Astrocyte (in vitro differentiated cells and primary cell): ENCODE measurements at regions not wholly inside any gene's neighbourhood (a gene's known extent, or its start where the extent isn't known, plus 50 kb on each side); places are given as distances from the start of the nearest gene placed in this dataset.

Experiments
- DNase-seq: peaks from one replicate; pipeline ENCODE4 v3.0.0-alpha.2; 2010; ENCODE audit warnings: low read depth
- FAIRE-seq: peaks from 2 replicates; lab custom pipeline; 2011; peaks lifted over from hg19 to GRCh38; lab: Jason Lieb, UNC
- H2AFZ ChIP-seq: 2 replicates; pipeline ENCODE4 v1.6.0; 2012; ENCODE audit warnings: low read depth, low read length, inconsistent platforms
- H3K27ac ChIP-seq: 2 replicates; pipeline ENCODE4 v1.5.1; 2011; ENCODE audit warnings: low read depth, low read length, inconsistent platforms
- H3K27me3 ChIP-seq: 2 replicates; pipeline ENCODE4 v1.6.0; 2011; ENCODE audit warnings: low read length, inconsistent platforms; ENCODE audit not compliant: insufficient read depth
- H3K36me3 ChIP-seq: 2 replicates; pipeline ENCODE4 v1.5.1; 2011; ENCODE audit warnings: low read length, inconsistent platforms; ENCODE audit not compliant: insufficient read depth
- H3K4me1 ChIP-seq: 2 replicates; pipeline ENCODE4 v1.5.1; 2011; ENCODE audit warnings: low read length, inconsistent platforms; ENCODE audit not compliant: insufficient read depth
- H3K4me2 ChIP-seq: 2 replicates; pipeline ENCODE4 v1.6.0; 2012; ENCODE audit warnings: low read length, inconsistent platforms
- H3K4me3 ChIP-seq: 2 replicates; pipeline ENCODE4 v1.5.1; 2011; ENCODE audit warnings: low read depth, mild to moderate bottlenecking, low read length, inconsistent platforms; ENCODE audit not compliant: insufficient read depth
- H3K79me2 ChIP-seq: 2 replicates; pipeline ENCODE4 v1.6.0; 2012; ENCODE audit warnings: mild to moderate bottlenecking, low read length, inconsistent platforms; ENCODE audit not compliant: insufficient read depth
- H3K9ac ChIP-seq: 2 replicates; pipeline ENCODE4 v1.6.0; 2012; ENCODE audit warnings: mild to moderate bottlenecking, low read length, inconsistent platforms
- H3K9me3 ChIP-seq: 2 replicates; pipeline ENCODE4 v1.5.1; 2012; ENCODE audit warnings: low read depth, mild to moderate bottlenecking, low read length, inconsistent platforms; ENCODE audit not compliant: insufficient read depth
- H4K20me1 ChIP-seq: 2 replicates; pipeline ENCODE4 v1.6.0; 2012; ENCODE audit warnings: low read length, inconsistent platforms; ENCODE audit not compliant: insufficient read depth
- H3K27ac Mint-ChIP-seq: one replicate; pipeline ENCODE4 v1.8.0; 2021; ENCODE audit warnings: mild to moderate bottlenecking, mixed read lengths; ENCODE audit not compliant: unreplicated experiment
- H3K27me3 Mint-ChIP-seq: one replicate; pipeline ENCODE4 v1.8.0; 2021; ENCODE audit warnings: low read depth, mixed read lengths; ENCODE audit not compliant: unreplicated experiment
- H3K36me3 Mint-ChIP-seq: one replicate; pipeline ENCODE4 v1.8.0; 2021; ENCODE audit warnings: low read depth, mixed read lengths; ENCODE audit not compliant: unreplicated experiment
- H3K4me1 Mint-ChIP-seq: one replicate; pipeline ENCODE4 v1.8.0; 2021; ENCODE audit warnings: low read depth, mixed read lengths; ENCODE audit not compliant: unreplicated experiment
- H3K4me3 Mint-ChIP-seq: one replicate; pipeline ENCODE4 v1.8.0; 2021; ENCODE audit warnings: mild to moderate bottlenecking, moderate library complexity, mixed read lengths; ENCODE audit not compliant: unreplicated experiment
- H3K9me3 Mint-ChIP-seq: one replicate; pipeline ENCODE4 v1.8.0; 2021; ENCODE audit warnings: mild to moderate bottlenecking, mixed read lengths; ENCODE audit not compliant: unreplicated experiment
- CTCF ChIP-seq: IDR thresholded peaks from 2 replicates; pipeline ENCODE4 v1.5.1; 2011; ENCODE audit warnings: low read depth, mild to moderate bottlenecking, inconsistent platforms, low read length, moderate library complexity; ENCODE audit not compliant: insufficient read depth
- EZH2 ChIP-seq: IDR thresholded peaks from 2 replicates; pipeline ENCODE4 v1.6.1; 2012; ENCODE audit warnings: mild to moderate bottlenecking, low read length, inconsistent platforms; ENCODE audit not compliant: insufficient read depth

GRCh38 chr14:84436528-84436927 lies 1093.4 kb upstream of the FLRT2 start:
- Histone ChIP-seq H4K20me1 (no peaks in the 10 kb centered on the region), H3K79me2 (no peaks in the 10 kb centered on the region), H3K9me3 (no peaks in the 10 kb centered on the region), H3K27me3 (no peaks in the 10 kb centered on the region), H3K4me3 (no peak overlapping the region), H2AFZ (no peak overlapping the region), H3K4me2 (no peak overlapping the region), H3K9ac (no peak overlapping the region), H3K36me3 (no peaks in the 10 kb centered on the region), H3K4me1 (no peaks in the 10 kb centered on the region), H3K27ac (no peak overlapping the region)
- Mint-ChIP-seq H3K36me3 (no peaks in the 10 kb centered on the region), H3K9me3 (no peaks in the 10 kb centered on the region), H3K27ac (no peak overlapping the region), H3K4me3 (no peak overlapping the region), H3K4me1 (peaks cover 3% of the 10 kb centered on the region), H3K27me3 (no peaks in the 10 kb centered on the region)
- FAIRE-seq (no peak), DNase-seq (no peak)
- TF ChIP-seq CTCF, result no peak
- TF ChIP-seq EZH2, result no peak

- H3K4me3 ChIP-seq, result no peak overlapping the region
- Mint-ChIP-seq H3K27me3 (no peaks in the 10 kb centered on the region), H3K9me3 (peaks cover 2% of the 10 kb centered on the region), H3K36me3 (no peaks in the 10 kb centered on the region), H3K4me1 (no peaks in the 10 kb centered on the region), H3K4me3 (no peak overlapping the region), H3K27ac (no peak overlapping the region)
- FAIRE-seq, result no peak
- no peaks in the 10 kb centered on the region for H4K20me1 ChIP-seq
- no peak overlapping the region for H3K4me2 ChIP-seq
- H3K36me3 ChIP-seq, result no peaks in the 10 kb centered on the region
- H3K4me1 ChIP-seq, result no peaks in the 10 kb centered on the region
- H3K9ac ChIP-seq, result no peak overlapping the region
- no peaks in the 10 kb centered on the region for H3K79me2 ChIP-seq
- no peaks in the 10 kb centered on the region for H3K9me3 ChIP-seq
- TF ChIP-seq CTCF (no peak), EZH2 (no peak)
- peak overlapping the region; percentile 34 for H2AFZ ChIP-seq
- DNase-seq, result no peak
- no peaks in the 10 kb centered on the region for H3K27me3 ChIP-seq
- H3K27ac ChIP-seq, result no peak overlapping the region
Measured at GRCh38 chr14:84442521-84442920, 1087.4 kb upstream of the FLRT2 start.

GRCh38 chr14:84445486-84445885 lies 1084.5 kb upstream of the FLRT2 start:
- TF ChIP-seq CTCF, result no peak
- no peak for TF ChIP-seq EZH2
- FAIRE-seq (no peak), DNase-seq (no peak)
- Histone ChIP-seq H3K4me3 (no peak overlapping the region), H3K27ac (no peak overlapping the region), H3K9me3 (no peaks in the 10 kb centered on the region), H3K36me3 (no peaks in the 10 kb centered on the region), H2AFZ (no peak overlapping the region), H3K4me2 (no peak overlapping the region), H3K79me2 (no peaks in the 10 kb centered on the region), H3K9ac (no peak overlapping the region), H3K27me3 (no peaks in the 10 kb centered on the region), H3K4me1 (no peaks in the 10 kb centered on the region), H4K20me1 (no peaks in the 10 kb centered on the region)
- peaks cover 2% of the 10 kb centered on the region for H3K9me3 Mint-ChIP-seq
- no peaks in the 10 kb centered on the region for H3K4me1 Mint-ChIP-seq
- H3K36me3 Mint-ChIP-seq, result no peaks in the 10 kb centered on the region
- H3K27ac Mint-ChIP-seq, result no peak overlapping the region
- H3K4me3 Mint-ChIP-seq, result no peak overlapping the region
- H3K27me3 Mint-ChIP-seq, result no peaks in the 10 kb centered on the region
